CD14-positive monocyte (primary cell): ENCODE measurements at regions not wholly inside any gene's neighbourhood (a gene's known extent, or its start where the extent isn't known, plus 50 kb on each side); places are given as distances from the start of the nearest gene placed in this dataset.

Source experiments
- DNase-seq, 3 donors: peaks; one replicate each; pipeline ENCODE4 v3.0.0-alpha.2; 2011 to 2022
- H2AFZ ChIP-seq: 2 replicates; pipeline ENCODE4 v1.6.0; 2012; ENCODE audit warnings: mild to moderate bottlenecking, low read depth, low read length, inconsistent platforms; ENCODE audit not compliant: insufficient read depth, poor library complexity, severe bottlenecking
- H3K27ac ChIP-seq, 2 donors: 1 replicate in 1 of 2; 2 replicates in 1 of 2; pipeline ENCODE4 v1.5.1; 2012 to 2013; ENCODE audit warnings: low read length in 2 of 2, control low read depth in 1 of 2, inconsistent platforms in 1 of 2, low read depth in 1 of 2, mild to moderate bottlenecking in 1 of 2
- H3K27me3 ChIP-seq, 2 donors: one replicate each; pipeline versions ENCODE4 v1.6.0 to v1.6.1; 2011 to 2013; ENCODE audit warnings: low read length in 2 of 2; ENCODE audit not compliant: control insufficient read depth in 2 of 2, insufficient read depth in 2 of 2
- H3K36me3 ChIP-seq, 2 donors: replicated peaks in 1 of 2; 1 replicate in 1 of 2; 2 replicates in 1 of 2; pipeline versions ENCODE4 v1.5.1 to v1.6.1; 2012 to 2013; ENCODE audit warnings: low read length in 2 of 2, control low read depth in 1 of 2, inconsistent platforms in 1 of 2, mild to moderate bottlenecking in 1 of 2; ENCODE audit not compliant: insufficient read depth in 2 of 2, control insufficient read depth in 1 of 2
- H3K4me1 ChIP-seq, 2 donors: 1 replicate in 1 of 2; 2 replicates in 1 of 2; pipeline versions ENCODE4 v1.5.1 to v1.6.1; 2012 to 2013; ENCODE audit warnings: low read length in 2 of 2, control low read depth in 1 of 2, inconsistent platforms in 1 of 2, mild to moderate bottlenecking in 1 of 2, moderate library complexity in 1 of 2; ENCODE audit not compliant: insufficient read depth in 2 of 2, control insufficient read depth in 1 of 2
- H3K4me2 ChIP-seq: replicated peaks from 2 replicates; pipeline ENCODE3; 2012; ENCODE audit warnings: low read length, moderate library complexity, mild to moderate bottlenecking; ENCODE audit not compliant: poor library complexity, severe bottlenecking; ENCODE audit errors: extremely low read depth
- H3K4me3 ChIP-seq, 3 experiments: fragments of 200-600 bp in 1 of 3; sonication (generic) in 1 of 3; replicated peaks in 1 of 3; 1 replicate in 2 of 3; 2 replicates in 1 of 3; pipeline ENCODE4 v1.5.1; 2011 to 2013; ENCODE audit warnings: low read length in 3 of 3, mild to moderate bottlenecking in 3 of 3, control low read depth in 2 of 3, low read depth in 2 of 3, inconsistent platforms in 1 of 3, moderate library complexity in 1 of 3
- H3K79me2 ChIP-seq: 2 replicates; pipeline ENCODE4 v1.6.0; 2012; ENCODE audit warnings: mild to moderate bottlenecking, control low read depth, inconsistent platforms, low read length, moderate library complexity; ENCODE audit not compliant: insufficient read depth
- H3K9ac ChIP-seq: 2 replicates; pipeline ENCODE4 v1.6.0; 2017; ENCODE audit warnings: low read length, mild to moderate bottlenecking; ENCODE audit not compliant: insufficient read depth, poor library complexity, severe bottlenecking
- H3K9me3 ChIP-seq, 2 donors: replicated peaks in 1 of 2; 1 replicate in 1 of 2; 2 replicates in 1 of 2; pipeline versions ENCODE4 v1.5.1 to v1.6.1; 2012 to 2013; ENCODE audit warnings: low read length in 2 of 2, control low read depth in 1 of 2; ENCODE audit not compliant: control insufficient read depth in 1 of 2, insufficient read depth in 1 of 2
- H4K20me1 ChIP-seq: 2 replicates; pipeline ENCODE4 v1.6.0; 2012; ENCODE audit warnings: mild to moderate bottlenecking, low read length, control low read depth, moderate library complexity; ENCODE audit not compliant: insufficient read depth
- H3K27ac Mint-ChIP-seq, 7 donors: one replicate each; pipeline ENCODE4 v1.8.0; 2020; ENCODE audit warnings: mild to moderate bottlenecking in 7 of 7, mixed read lengths in 7 of 7, moderate library complexity in 6 of 7, inconsistent platforms in 2 of 7
- H3K27me3 Mint-ChIP-seq, 3 donors: one replicate each; pipeline ENCODE4 v1.8.0; 2021 to 2022; ENCODE audit warnings: low read depth in 3 of 3, mild to moderate bottlenecking in 3 of 3, mixed read lengths in 3 of 3, moderate library complexity in 3 of 3, inconsistent platforms in 1 of 3
- H3K36me3 Mint-ChIP-seq, 2 donors: one replicate each; pipeline ENCODE4 v1.8.0; 2020; ENCODE audit warnings: mixed read lengths in 2 of 2, inconsistent platforms in 1 of 2, mild to moderate bottlenecking in 1 of 2
- H3K4me1 Mint-ChIP-seq: one replicate; pipeline ENCODE4 v1.8.0; 2020; ENCODE audit warnings: mild to moderate bottlenecking, mixed read lengths
- H3K4me3 Mint-ChIP-seq, 2 donors: one replicate each; pipeline ENCODE4 v1.8.0; 2020; ENCODE audit warnings: mild to moderate bottlenecking in 2 of 2, mixed read lengths in 2 of 2, moderate library complexity in 1 of 2
- H3K9me3 Mint-ChIP-seq, 7 donors: one replicate each; pipeline ENCODE4 v1.8.0; 2020 to 2022; ENCODE audit warnings: mixed read lengths in 7 of 7, mild to moderate bottlenecking in 6 of 7, moderate library complexity in 6 of 7, inconsistent platforms in 2 of 7
- WGBS: methylation state at CpG from one replicate; pipeline ENCODE4 v1.1.5; 2013; ENCODE audit warnings: missing lambda C conversion rate; ENCODE audit not compliant: insufficient coverage; 5-methylcytosine and 5-hydroxymethylcytosine counted together
- intact Hi-C, 2 donors: fragments of 100-400 bp; cut with micrococcal nuclease; formaldehyde crosslinking; loops; one replicate each; pipeline versions ENCODE4 v1.15.0 to v1.15.1; 2023
- TF ChIP-seq, protein P1 (sequence below): fragments of 200-600 bp; IDR thresholded peaks from one replicate; pipeline ENCODE4 v1.8.0; 2022; ENCODE audit warnings: antibody characterized with exemption, mild to moderate bottlenecking

DNA sequence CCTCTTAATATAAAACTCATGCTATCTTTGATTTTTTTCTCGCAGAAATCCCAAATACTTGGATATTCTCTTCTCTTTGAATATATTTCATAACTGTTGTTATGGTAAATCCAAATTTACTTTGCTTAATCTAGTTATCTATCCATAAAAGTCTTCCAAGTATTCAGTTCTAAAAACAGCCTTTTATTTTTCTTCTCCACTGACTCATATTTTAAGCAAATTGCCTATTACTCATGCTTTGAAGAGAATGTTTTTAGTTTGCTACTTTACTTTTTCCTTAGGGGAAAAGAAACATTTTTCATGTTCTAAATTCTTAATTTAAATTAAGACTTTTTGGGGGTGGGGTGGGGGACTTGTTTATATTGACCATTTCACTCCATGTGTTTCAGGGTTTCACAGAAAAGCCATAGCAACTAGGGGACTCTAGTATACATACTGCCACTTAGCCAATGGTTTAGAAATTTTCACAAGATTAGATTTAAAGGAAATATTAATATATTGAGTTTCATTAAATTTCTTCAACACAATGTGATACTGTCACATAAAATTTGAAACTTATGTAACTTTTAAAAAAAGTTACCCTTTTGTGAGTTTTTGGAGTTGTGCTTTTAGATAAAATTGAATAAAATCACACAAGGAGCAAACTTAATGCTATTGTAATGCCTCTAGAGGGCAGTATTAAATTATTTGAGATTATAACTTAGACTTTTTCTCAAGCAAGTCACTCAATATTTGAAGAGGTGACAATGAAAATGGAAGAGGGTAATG is 545.8 kb upstream of the ARRDC3 start:
- Histone ChIP-seq H3K9me3 (no peaks in the 10 kb centered on the region), H3K27ac (no peak overlapping the region), H3K79me2 (no peaks in the 10 kb centered on the region), H2AFZ (no peak overlapping the region), H3K36me3 (no peaks in the 10 kb centered on the region), H4K20me1 (no peaks in the 10 kb centered on the region), H3K4me1 (no peaks in the 10 kb centered on the region), H3K27me3 (no peaks in the 10 kb centered on the region), H3K4me2 (no peak overlapping the region), H3K9ac (no peak overlapping the region), H3K4me3 (no peak overlapping the region)
- peaks cover 0 to 2% (median 1%) of the 10 kb centered on the region in 3 donors for H3K27me3 Mint-ChIP-seq
- no CpG with 5 or more reads among the region's 1 CpG for WGBS
- H3K27ac Mint-ChIP-seq, result no peak overlapping the region
- no peaks in the 10 kb centered on the region for H3K36me3 Mint-ChIP-seq
- intact Hi-C loops, result no loop called here
- TF ChIP-seq, protein P1, sequence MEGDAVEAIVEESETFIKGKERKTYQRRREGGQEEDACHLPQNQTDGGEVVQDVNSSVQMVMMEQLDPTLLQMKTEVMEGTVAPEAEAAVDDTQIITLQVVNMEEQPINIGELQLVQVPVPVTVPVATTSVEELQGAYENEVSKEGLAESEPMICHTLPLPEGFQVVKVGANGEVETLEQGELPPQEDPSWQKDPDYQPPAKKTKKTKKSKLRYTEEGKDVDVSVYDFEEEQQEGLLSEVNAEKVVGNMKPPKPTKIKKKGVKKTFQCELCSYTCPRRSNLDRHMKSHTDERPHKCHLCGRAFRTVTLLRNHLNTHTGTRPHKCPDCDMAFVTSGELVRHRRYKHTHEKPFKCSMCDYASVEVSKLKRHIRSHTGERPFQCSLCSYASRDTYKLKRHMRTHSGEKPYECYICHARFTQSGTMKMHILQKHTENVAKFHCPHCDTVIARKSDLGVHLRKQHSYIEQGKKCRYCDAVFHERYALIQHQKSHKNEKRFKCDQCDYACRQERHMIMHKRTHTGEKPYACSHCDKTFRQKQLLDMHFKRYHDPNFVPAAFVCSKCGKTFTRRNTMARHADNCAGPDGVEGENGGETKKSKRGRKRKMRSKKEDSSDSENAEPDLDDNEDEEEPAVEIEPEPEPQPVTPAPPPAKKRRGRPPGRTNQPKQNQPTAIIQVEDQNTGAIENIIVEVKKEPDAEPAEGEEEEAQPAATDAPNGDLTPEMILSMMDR, result peak; percentile 20
- no peak for DNase-seq
- H3K4me3 Mint-ChIP-seq, result no peak overlapping the region
- no peaks in the 10 kb centered on the region for H3K9me3 Mint-ChIP-seq
- no peaks in the 10 kb centered on the region for H3K4me1 Mint-ChIP-seq

DNA sequence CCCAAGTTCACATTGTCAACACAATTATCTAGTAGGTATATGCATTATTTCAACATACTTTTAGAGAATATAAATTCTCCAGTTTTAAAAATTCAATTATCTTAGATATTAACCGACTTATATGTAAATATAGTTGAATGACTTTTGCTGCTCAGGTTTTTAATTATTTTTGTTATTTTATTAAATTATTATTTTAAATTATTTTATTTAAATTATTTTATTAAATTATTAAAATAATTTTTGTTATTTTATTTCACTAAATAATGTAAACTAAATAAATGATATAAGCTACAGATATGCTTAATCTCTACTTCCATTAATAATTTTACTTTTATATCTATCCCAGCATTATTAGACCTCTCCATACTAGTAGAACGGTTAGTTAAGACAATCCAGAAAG is 544.3 kb upstream of the ARRDC3 start:
- Mint-ChIP-seq H3K4me3 (no peak overlapping the region), H3K9me3 (no peaks in the 10 kb centered on the region), H3K27me3 (peaks cover 0 to 2% (median 0%) of the 10 kb centered on the region in 3 donors), H3K36me3 (no peaks in the 10 kb centered on the region), H3K27ac (no peak overlapping the region), H3K4me1 (no peaks in the 10 kb centered on the region)
- Histone ChIP-seq H3K27me3 (no peaks in the 10 kb centered on the region), H2AFZ (no peak overlapping the region), H3K4me2 (no peak overlapping the region), H3K36me3 (no peaks in the 10 kb centered on the region), H3K9me3 (no peaks in the 10 kb centered on the region), H3K9ac (no peak overlapping the region), H3K4me3 (no peak overlapping the region), H3K27ac (no peak overlapping the region), H4K20me1 (no peaks in the 10 kb centered on the region), H3K79me2 (no peaks in the 10 kb centered on the region), H3K4me1 (no peaks in the 10 kb centered on the region)
- no CpG with 5 or more reads among the region's 2 CpGs for WGBS
- DNase-seq, result no peak
- TF ChIP-seq, protein P1, result no peak
- intact Hi-C loops, result no loop called here
